GM12872 (cell line): ENCODE measurements at regions not wholly inside any gene's neighbourhood (a gene's known extent, or its start where the extent isn't known, plus 50 kb on each side); places are given as distances from the start of the nearest gene placed in this dataset.

ENCODE experiments used
- TF ChIP-seq, protein P1 (sequence below): IDR thresholded peaks from 3 replicates; pipeline ENCODE4 v1.5.1; 2011; ENCODE audit warnings: low read depth, mild to moderate bottlenecking, low read length, moderate library complexity; ENCODE audit not compliant: insufficient read depth

DNA sequence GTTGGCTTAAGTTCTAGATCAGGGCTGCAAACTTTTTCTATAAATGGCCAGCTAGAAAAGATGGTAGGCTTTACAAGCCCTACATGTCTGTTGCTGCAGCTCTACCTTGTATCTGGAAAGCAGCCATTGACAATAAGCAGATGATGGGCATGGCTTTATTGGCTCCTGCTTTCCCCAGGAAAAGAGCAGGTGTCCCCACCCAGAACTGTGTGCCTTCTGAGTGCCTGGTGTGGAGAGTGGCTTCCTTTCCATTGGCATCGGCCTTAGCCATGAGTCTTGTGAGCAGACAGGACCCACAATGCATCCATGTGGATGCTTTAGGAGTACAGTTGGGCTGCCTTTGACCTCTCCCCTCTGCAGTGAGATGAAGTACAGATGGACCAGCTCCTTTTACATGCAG, 120.2 kb downstream of the CD8B2 start:
- TF ChIP-seq, protein P1, sequence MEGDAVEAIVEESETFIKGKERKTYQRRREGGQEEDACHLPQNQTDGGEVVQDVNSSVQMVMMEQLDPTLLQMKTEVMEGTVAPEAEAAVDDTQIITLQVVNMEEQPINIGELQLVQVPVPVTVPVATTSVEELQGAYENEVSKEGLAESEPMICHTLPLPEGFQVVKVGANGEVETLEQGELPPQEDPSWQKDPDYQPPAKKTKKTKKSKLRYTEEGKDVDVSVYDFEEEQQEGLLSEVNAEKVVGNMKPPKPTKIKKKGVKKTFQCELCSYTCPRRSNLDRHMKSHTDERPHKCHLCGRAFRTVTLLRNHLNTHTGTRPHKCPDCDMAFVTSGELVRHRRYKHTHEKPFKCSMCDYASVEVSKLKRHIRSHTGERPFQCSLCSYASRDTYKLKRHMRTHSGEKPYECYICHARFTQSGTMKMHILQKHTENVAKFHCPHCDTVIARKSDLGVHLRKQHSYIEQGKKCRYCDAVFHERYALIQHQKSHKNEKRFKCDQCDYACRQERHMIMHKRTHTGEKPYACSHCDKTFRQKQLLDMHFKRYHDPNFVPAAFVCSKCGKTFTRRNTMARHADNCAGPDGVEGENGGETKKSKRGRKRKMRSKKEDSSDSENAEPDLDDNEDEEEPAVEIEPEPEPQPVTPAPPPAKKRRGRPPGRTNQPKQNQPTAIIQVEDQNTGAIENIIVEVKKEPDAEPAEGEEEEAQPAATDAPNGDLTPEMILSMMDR: no peak

GRCh38 chr2:106609780-106610179, 122.6 kb downstream of the CD8B2 start:
- TF ChIP-seq, protein P1: no peak

DNA sequence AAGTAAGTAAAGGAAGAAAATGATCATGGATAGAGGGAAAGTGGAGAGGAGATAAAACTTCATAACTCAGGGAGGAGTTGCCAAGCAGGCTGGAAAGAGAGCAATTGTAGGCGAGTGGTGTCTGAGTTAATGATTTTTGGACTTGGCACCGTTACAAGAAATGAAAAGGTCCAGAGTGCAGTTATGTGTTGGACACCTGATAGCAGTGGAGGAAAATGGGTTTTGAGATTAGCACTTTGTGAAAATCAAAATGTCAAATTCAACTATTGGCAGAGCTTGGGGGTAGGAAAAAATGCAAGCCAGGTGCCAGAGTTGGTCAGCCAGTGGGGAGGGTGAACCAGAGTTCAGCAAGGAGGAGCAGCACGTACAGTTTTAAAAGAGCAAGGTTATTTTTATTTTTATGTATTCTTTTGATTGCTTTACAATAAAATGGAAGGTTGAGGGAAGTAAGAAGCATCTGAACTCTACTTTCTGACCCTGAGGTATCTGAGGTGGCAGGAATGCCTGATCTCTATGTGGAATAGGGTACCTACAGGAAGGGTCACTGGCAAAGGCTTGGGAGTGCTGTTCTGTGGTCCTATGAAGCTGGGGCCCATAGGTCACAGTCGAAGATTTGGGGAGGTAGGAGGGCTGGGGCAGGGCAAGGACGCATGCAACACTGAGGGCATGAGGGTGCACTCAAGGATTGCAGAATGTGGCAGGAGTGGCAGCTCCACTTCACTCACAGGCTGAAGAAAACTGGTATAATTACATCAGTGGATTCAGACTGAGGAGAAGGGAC, 127.5 kb downstream of the CD8B2 start:
- TF ChIP-seq, protein P1: no peak

DNA sequence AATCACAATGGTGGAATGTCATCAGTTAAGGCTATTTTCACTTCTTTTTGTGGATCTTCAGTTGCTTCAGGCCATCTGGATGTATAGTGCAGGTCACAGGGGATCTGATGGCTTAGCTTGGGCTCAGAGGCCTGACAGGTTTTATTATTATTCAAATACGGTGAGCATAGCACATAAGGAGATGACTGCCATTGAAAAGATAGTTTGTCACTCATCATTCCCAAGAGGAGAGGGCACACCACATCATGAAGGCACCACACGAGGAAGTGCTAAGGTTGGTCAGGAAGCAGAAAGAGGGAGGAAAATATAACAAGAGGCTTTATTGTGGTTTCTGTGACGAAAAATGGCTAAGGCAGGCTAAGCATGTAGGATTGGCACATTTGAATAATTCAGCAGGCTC, 131.4 kb downstream of the CD8B2 start:
- TF ChIP-seq, protein P1: no peak

DNA sequence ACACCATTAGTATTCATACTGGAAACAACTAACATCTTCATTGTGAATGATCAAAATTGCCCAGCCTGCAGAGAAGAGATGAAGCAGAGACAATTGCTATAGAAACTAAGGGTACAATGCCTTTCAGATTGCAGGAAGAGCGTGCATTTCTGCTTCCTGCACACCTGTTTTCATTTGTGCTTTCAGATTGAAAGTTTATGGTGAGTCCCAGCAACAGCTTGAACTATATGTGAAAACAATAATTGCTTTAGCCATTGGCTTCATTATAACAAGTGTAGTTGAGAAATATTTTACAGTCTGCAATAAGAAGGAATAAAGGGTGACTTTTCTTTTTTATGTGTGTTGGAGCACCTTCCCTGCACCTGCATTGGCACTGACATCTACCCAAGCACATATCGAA, 136.3 kb downstream of the CD8B2 start:
- TF ChIP-seq, protein P1: no peak

GRCh38 chr2:106624787-106625380, 137.7 kb downstream of the CD8B2 start:
- TF ChIP-seq, protein P1: no peak

GRCh38 chr2:106628377-106628776, 141.2 kb downstream of the CD8B2 start:
- TF ChIP-seq, protein P1: no peak
